DMS79 (cell line): ENCODE measurements at regions not wholly inside any gene's neighbourhood (a gene's known extent, or its start where the extent isn't known, plus 50 kb on each side); places are given as distances from the start of the nearest gene placed in this dataset.
"Not testable (repeated sequence)": the region's sequence is repeated elsewhere in the genome, so short reads cannot be mapped to it uniquely, and the experiment has no call there.

ENCODE experiments used
- DNase-seq: peaks from one replicate; lab custom pipeline; 2025; lab: John Stamatoyannopoulos, UW

GRCh38 chr7:79552463-79552862 lies 99.0 kb upstream of the MAGI2 start:
- DNase-seq, result no peak

GRCh38 chr7:79548727-79549126 lies 95.3 kb upstream of the MAGI2 start:
- no peak for DNase-seq

- no peak for DNase-seq
Measured at GRCh38 chr7:79547132-79547531, 93.7 kb upstream of the MAGI2 start.

GRCh38 chr7:79540592-79540991 lies 87.1 kb upstream of the MAGI2 start:
- no peak for DNase-seq

- no peak for DNase-seq
Measured at GRCh38 chr7:79534128-79534527, 80.7 kb upstream of the MAGI2 start.

GRCh38 chr7:79531905-79532664 lies 78.6 kb upstream of the MAGI2 start:
- DNase-seq, result no peak

- no peak for DNase-seq
Measured at GRCh38 chr7:79531116-79531515, 77.6 kb upstream of the MAGI2 start.

GRCh38 chr7:79529881-79530235 lies 76.4 kb upstream of the MAGI2 start:
- DNase-seq, result no peak

GRCh38 chr7:79529214-79529880 lies 75.9 kb upstream of the MAGI2 start:
- DNase-seq, result no peak

GRCh38 chr7:79528421-79528820 lies 75.0 kb upstream of the MAGI2 start:
- peak; percentile 79 for DNase-seq

- DNase-seq, result no peak
Measured at GRCh38 chr7:79524048-79524447, 70.6 kb upstream of the MAGI2 start.

- DNase-seq, result no peak
Measured at GRCh38 chr7:79523436-79523835, 70.0 kb upstream of the MAGI2 start.

GRCh38 chr7:79520543-79520942 lies 67.1 kb upstream of the MAGI2 start:
- DNase-seq, result no peak

GRCh38 chr7:79515358-79515757 lies 61.9 kb upstream of the MAGI2 start:
- DNase-seq, result no peak

- no peak for DNase-seq
Measured at GRCh38 chr7:79513261-79513660, 59.8 kb upstream of the MAGI2 start.

GRCh38 chr7:79512261-79512660 lies 58.8 kb upstream of the MAGI2 start:
- DNase-seq, result no peak

- not testable (repeated sequence) for DNase-seq
Measured at GRCh38 chr7:79511056-79511455, 57.6 kb upstream of the MAGI2 start.

- no peak for DNase-seq
Measured at GRCh38 chr7:79507131-79507530, 53.7 kb upstream of the MAGI2 start.

GRCh38 chr7:79506481-79506880 lies 53.0 kb upstream of the MAGI2 start:
- DNase-seq, result no peak

- no peak for DNase-seq
Measured at GRCh38 chr7:79504607-79505389, 51.3 kb upstream of the MAGI2 start.
